AG04449 (cell line): ENCODE measurements at regions not wholly inside any gene's neighbourhood (a gene's known extent, or its start where the extent isn't known, plus 50 kb on each side); places are given as distances from the start of the nearest gene placed in this dataset.

Experiments used
- CTCF ChIA-PET: fragments of 350-600 bp; formaldehyde crosslinking; extraction: SDS; loops from one replicate; lab custom pipeline; 2021; ENCODE audit warnings: antibody characterized with exemption; lab: Yijun Ruan, JAX
- POLR2A ChIA-PET: fragments of 400-600, 350-600 bp; formaldehyde crosslinking; extraction: SDS; loops from one replicate; lab custom pipeline; 2020; ENCODE audit warnings: antibody characterized with exemption, inconsistent platforms; lab: Yijun Ruan, JAX
- DNase-seq: peaks from one replicate; pipeline ENCODE4 v3.0.0-alpha.2; 2010; ENCODE audit warnings: low read depth, low spot score
- H3K4me3 ChIP-seq: 2 replicates; pipeline ENCODE4 v1.5.1; 2011; ENCODE audit warnings: low read depth, mild to moderate bottlenecking, control low read depth, low read length
- CTCF ChIP-seq: IDR thresholded peaks from one replicate; pipeline ENCODE4 v1.5.1; 2011; ENCODE audit warnings: mild to moderate bottlenecking, moderate library complexity, low read length, control low read depth, inconsistent platforms; ENCODE audit not compliant: insufficient read depth; ENCODE audit errors: missing control alignments

GRCh38 chr2:220887271-220887870 lies 684.7 kb downstream of the EPHA4 start:
- H3K4me3 ChIP-seq, result no peak overlapping the region
- CTCF ChIA-PET, result no interaction called here
- TF ChIP-seq CTCF, result no peak
- DNase-seq, result no peak
- POLR2A ChIA-PET, result no interaction called here

DNA sequence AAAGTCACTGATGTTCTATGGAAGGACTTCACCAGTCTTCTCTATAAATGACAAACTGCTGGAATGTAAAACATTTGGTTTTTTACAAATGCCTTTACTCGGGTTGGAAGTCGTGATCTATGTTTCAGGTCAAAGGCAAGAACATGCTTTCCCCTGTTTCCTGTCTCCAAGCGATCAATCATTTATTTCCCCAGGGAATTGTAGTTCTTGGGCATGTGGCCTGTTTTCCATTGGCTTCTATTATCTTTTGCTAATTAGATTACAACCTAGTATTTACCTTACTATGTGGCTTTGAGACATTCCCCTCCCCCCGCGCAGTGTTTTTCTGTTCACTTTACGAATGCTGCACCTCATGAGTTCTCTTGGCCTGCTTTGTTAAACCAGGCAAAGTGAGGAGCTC lies 684.2 kb downstream of the EPHA4 start:
- no peak overlapping the region for H3K4me3 ChIP-seq
- ChIA-PET CTCF (no interaction called here), POLR2A (no interaction called here)
- no peak for TF ChIP-seq CTCF
- no peak for DNase-seq

- CTCF ChIA-PET, result interaction anchor here (0.9 kb wide), 1 partner anchor 15 kb away, joined by 3 read pairs; no protein-coding TSS in a partner anchor
- no peak for DNase-seq
- H3K4me3 ChIP-seq, result no peak overlapping the region
- POLR2A ChIA-PET, result no interaction called here
- no peak for TF ChIP-seq CTCF
Observed at GRCh38 chr2:220890931-220891330, 681.2 kb downstream of the EPHA4 start.

DNA sequence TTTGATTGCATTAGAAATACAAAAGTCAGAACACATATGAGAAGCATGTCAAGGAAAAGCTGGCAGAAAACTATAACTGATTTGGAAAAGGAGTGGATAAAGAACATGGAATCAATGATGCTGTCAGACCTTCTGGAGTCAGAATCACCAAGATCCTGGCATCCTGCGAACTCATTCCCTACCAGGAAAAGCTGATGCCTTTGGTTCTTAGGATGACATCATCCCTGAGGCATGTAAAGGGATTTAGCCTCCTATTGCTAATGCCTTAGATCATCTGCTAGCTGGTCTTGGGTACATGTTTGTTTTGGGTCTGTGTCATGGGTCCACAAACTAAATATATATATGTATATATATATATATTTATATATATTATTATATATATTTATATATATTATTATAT lies 680.7 kb downstream of the EPHA4 start:
- TF ChIP-seq CTCF, result no peak
- CTCF ChIA-PET, result interaction anchor here (0.9 kb wide), 1 partner anchor 15 kb away, joined by 3 read pairs; no protein-coding TSS in a partner anchor

DNA sequence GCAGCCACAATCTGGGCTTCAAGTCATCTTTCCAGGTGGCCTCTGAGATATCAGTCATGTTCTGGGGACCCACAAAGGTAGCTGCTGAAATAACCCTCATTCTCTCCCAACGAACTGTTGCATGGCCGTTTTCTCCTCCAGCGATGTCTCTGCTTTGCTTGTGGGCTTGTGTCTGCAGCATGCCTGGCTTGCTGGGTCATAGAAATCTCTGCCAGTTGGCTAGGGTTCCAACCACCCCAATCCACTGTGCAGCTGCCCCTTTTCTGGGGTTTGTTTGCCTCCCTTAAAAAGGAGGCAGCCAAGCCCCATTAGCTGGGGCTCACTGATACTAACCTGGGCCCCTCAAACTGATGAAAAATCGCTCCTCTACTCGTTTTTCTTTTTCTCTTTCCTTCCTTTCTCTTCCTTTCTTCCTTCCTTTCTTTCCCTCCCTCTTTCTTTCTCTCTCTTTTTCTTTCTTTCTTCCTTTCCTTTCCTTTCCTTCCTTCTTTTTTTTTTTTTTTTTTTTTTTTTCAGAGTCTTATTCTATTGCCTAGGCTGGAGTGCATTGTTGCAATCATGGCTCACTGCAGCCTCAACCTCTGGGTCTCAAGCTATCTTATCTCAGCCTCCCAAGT lies 680.0 kb downstream of the EPHA4 start:
- no peak overlapping the region for H3K4me3 ChIP-seq
- POLR2A ChIA-PET, result no interaction called here
- DNase-seq, result no peak
- no peak for TF ChIP-seq CTCF
- CTCF ChIA-PET, result interaction anchor here (0.9 kb wide), 1 partner anchor 16 kb away, joined by 3 read pairs; no protein-coding TSS in a partner anchor

More for the DNA sequence above, 680.7 kb downstream of the EPHA4 start:
- no peak overlapping the region for H3K4me3 ChIP-seq
- peak; percentile 59 for DNase-seq
- POLR2A ChIA-PET, result no interaction called here

DNA sequence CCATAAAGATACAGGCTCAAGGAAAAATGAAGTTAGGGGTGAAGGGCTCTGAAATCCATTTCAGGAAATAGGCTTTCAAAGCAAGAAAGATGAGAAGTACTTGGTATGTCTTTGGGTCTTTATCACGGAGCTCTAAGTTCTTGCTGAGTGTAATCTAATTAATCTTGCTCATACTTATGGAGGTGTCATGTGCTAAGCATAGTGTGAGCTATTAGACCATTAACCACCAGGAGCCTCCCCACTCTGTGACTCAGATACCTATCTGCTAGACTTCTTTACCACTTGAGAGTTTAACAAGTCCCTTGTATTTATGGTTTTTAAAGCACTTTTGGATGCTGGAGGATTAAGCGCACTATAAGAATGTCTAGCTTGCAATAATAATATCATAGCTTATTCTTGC lies 678.7 kb downstream of the EPHA4 start:
- H3K4me3 ChIP-seq, result no peak overlapping the region
- no peak for TF ChIP-seq CTCF
- ChIA-PET POLR2A (no interaction called here), CTCF (no interaction called here)
- no peak for DNase-seq
